K562 (cell line): ENCODE measurements at regions not wholly inside any gene's neighbourhood (a gene's known extent, or its start where the extent isn't known, plus 50 kb on each side); places are given as distances from the start of the nearest gene placed in this dataset.

Experiments
- ATAC-seq: fragments of 200-7000 bp; cut with Tn5 transposase; 3 replicates; pipeline ENCODE4 v1.9.1; 2020; ENCODE audit warnings: moderate library complexity
- BruUV-seq: library from RNA; stranded (reverse); fragments of 400-500 nt; replicated peaks from 2 replicates; lab custom pipeline; 2021; lab: Mats Ljungman, UMichigan
- CTCF ChIA-PET: fragments of 300-600 bp; formaldehyde crosslinking; extraction: SDS; loops from one replicate; lab custom pipeline; 2021; ENCODE audit warnings: low intra/inter-chr PET ratio; lab: Yijun Ruan, JAX
- POLR2A ChIA-PET: fragments of 300-600, 350-650 bp; sonication (Branson Sonifier 250); formaldehyde crosslinking; extraction: SDS; loops from one replicate; lab custom pipeline; 2021; ENCODE audit warnings: antibody characterized with exemption, inconsistent platforms; lab: Yijun Ruan, JAX
- DNase-seq, 4 experiments: peaks; one replicate each; pipeline versions ENCODE4 v3.0.0 to v3.0.0-alpha.2; 2011 to 2018; ENCODE audit warnings: low spot score in 3 of 4, mixed read lengths in 3 of 4; ENCODE audit errors: extremely low read depth in 1 of 4
- FAIRE-seq: peaks from 2 replicates; lab custom pipeline; 2011; peaks lifted over from hg19 to GRCh38; lab: Jason Lieb, UNC
- H2AFZ ChIP-seq: 2 replicates; pipeline ENCODE4 v1.6.0; 2011; ENCODE audit warnings: low read depth, low read length, control low read depth, inconsistent platforms
- H3K27ac ChIP-seq: fragments of 200-600 bp; 3 replicates; pipeline ENCODE4 v1.8.0; 2011; ENCODE audit warnings: low read depth, mild to moderate bottlenecking, control low read depth, inconsistent platforms, low read length, moderate library complexity, mixed read lengths; ENCODE audit errors: extremely low read depth
- H3K27me3 ChIP-seq, 2 experiments: fragments of 300-600 bp in 1 of 2; 2 replicates in 1 of 2; 3 replicates in 1 of 2; pipeline versions ENCODE4 v1.6.0 to v1.8.0; 2011; ENCODE audit warnings: inconsistent platforms in 2 of 2, low read length in 2 of 2, mild to moderate bottlenecking in 1 of 2, mixed read lengths in 1 of 2, moderate library complexity in 1 of 2; ENCODE audit not compliant: control insufficient read depth in 2 of 2, insufficient read depth in 2 of 2
- H3K36me3 ChIP-seq: fragments of 300-600 bp; 3 replicates; pipeline ENCODE4 v1.8.0; 2011; ENCODE audit warnings: mild to moderate bottlenecking, low read length, inconsistent platforms; ENCODE audit not compliant: control insufficient read depth, insufficient read depth
- H3K4me1 ChIP-seq, 2 experiments: fragments of 200-600 bp in 1 of 2; replicated peaks in 1 of 2; 2 replicates in 1 of 2; 3 replicates in 1 of 2; pipeline versions ENCODE4 v1.5.1 to v1.8.0; 2011; ENCODE audit warnings: inconsistent platforms in 2 of 2, low read length in 2 of 2, mild to moderate bottlenecking in 1 of 2, mixed read lengths in 1 of 2, moderate library complexity in 1 of 2; ENCODE audit not compliant: control insufficient read depth in 2 of 2, insufficient read depth in 2 of 2
- H3K4me2 ChIP-seq: 2 replicates; pipeline ENCODE4 v1.6.1; 2011; ENCODE audit warnings: low read length, control low read depth, inconsistent platforms, mixed read lengths; ENCODE audit not compliant: insufficient read depth
- H3K4me3 ChIP-seq: fragments of 200-600 bp; sonication (generic), shearing (Covaris generic); 2 replicates; pipeline ENCODE4 v1.5.1; 2016; ENCODE audit warnings: control low read depth, inconsistent platforms
- H3K79me2 ChIP-seq: fragments of 200-600 bp; 3 replicates; pipeline ENCODE4 v1.8.0; 2011; ENCODE audit warnings: low read length, inconsistent platforms; ENCODE audit not compliant: control insufficient read depth, insufficient read depth
- H3K9ac ChIP-seq, 2 experiments: 2 replicates each; pipeline versions ENCODE4 v1.6.0 to v1.6.1; 2011; ENCODE audit warnings: low read depth in 2 of 2, low read length in 2 of 2, control low read depth in 1 of 2, inconsistent platforms in 1 of 2, mild to moderate bottlenecking in 1 of 2, mixed read lengths in 1 of 2; ENCODE audit not compliant: insufficient read depth in 1 of 2
- H3K9me1 ChIP-seq: one replicate; pipeline ENCODE4 v1.6.0; 2011; ENCODE audit warnings: inconsistent platforms, mild to moderate bottlenecking, low read length, moderate library complexity; ENCODE audit not compliant: control insufficient read depth, insufficient read depth
- H3K9me3 ChIP-seq: replicated peaks from 2 replicates; pipeline ENCODE4 v1.5.1; 2011; ENCODE audit warnings: low read depth, low read length, inconsistent platforms; ENCODE audit not compliant: control insufficient read depth, insufficient read depth
- H4K20me1 ChIP-seq: replicated peaks from 2 replicates; pipeline ENCODE4 v1.6.1; 2011; ENCODE audit warnings: low read length, inconsistent platforms, mixed read lengths; ENCODE audit not compliant: control insufficient read depth, insufficient read depth
- CAMTA2 ChIP-seq: fragments of 250-450 bp; sonication (Bioruptor Pico); conservative IDR thresholded peaks from 2 replicates; pipeline ENCODE4 v1.5.1; 2022
- E2F4 ChIP-seq: sonication (generic); formaldehyde crosslinking; IDR thresholded peaks from 2 replicates; pipeline ENCODE4 v1.8.0; 2022; ENCODE audit warnings: mild to moderate bottlenecking, low read depth, missing genetic modification reagents
- FOXA1 ChIP-seq: fragments of 450-650 bp; IDR thresholded peaks from 2 replicates; pipeline ENCODE4 v1.6.1; 2016; ENCODE audit warnings: mild to moderate bottlenecking, borderline replicate concordance
- FOXK2 ChIP-seq, 2 experiments: fragments of 450-650 bp; IDR thresholded peaks in 1 of 2; conservative IDR thresholded peaks in 1 of 2; 2 replicates each; pipeline ENCODE4 v1.6.1; 2016; ENCODE audit warnings: low read depth in 2 of 2, mild to moderate bottlenecking in 1 of 2
- HNRNPUL1 ChIP-seq: fragments of 200-400 bp; formaldehyde crosslinking; IDR thresholded peaks from 2 replicates; pipeline ENCODE4 v1.6.1; 2017; ENCODE audit warnings: low read length
- KAT7 ChIP-seq: sonication (generic); formaldehyde crosslinking; IDR thresholded peaks from 2 replicates; pipeline ENCODE4 v1.8.0; 2022; ENCODE audit warnings: missing genetic modification reagents, mild to moderate bottlenecking, borderline replicate concordance
- SNIP1 ChIP-seq: fragments of 450-650 bp; IDR thresholded peaks from 2 replicates; pipeline ENCODE4 v1.7.1; 2017; ENCODE audit warnings: low read depth, mild to moderate bottlenecking
- TCF7L2 ChIP-seq: fragments of 150-350 bp; IDR thresholded peaks from 2 replicates; pipeline ENCODE4 v1.6.1; 2016; ENCODE audit warnings: low read depth, mild to moderate bottlenecking, low read length, moderate library complexity
- TEAD4 ChIP-seq, 2 experiments: sonication (generic) in 1 of 2; formaldehyde crosslinking in 1 of 2; IDR thresholded peaks; 2 replicates each; pipeline versions ENCODE4 v1.6.1 to v1.8.0; 2012 to 2022; ENCODE audit warnings: borderline replicate concordance in 1 of 2, inconsistent platforms in 1 of 2, low read length in 1 of 2, mild to moderate bottlenecking in 1 of 2, missing genetic modification reagents in 1 of 2
- TGIF2 ChIP-seq: sonication (generic); formaldehyde crosslinking; IDR thresholded peaks from 2 replicates; pipeline ENCODE4 v1.8.1; 2022; ENCODE audit warnings: mild to moderate bottlenecking, missing genetic modification reagents, moderate library complexity
- ZNF561 ChIP-seq: fragments of 450-650 bp; formaldehyde crosslinking; conservative IDR thresholded peaks from 2 replicates; pipeline ENCODE4 v1.4.0; 2020; ENCODE audit warnings: mild to moderate bottlenecking, moderate library complexity
- ZNF592 ChIP-seq: fragments of 450-650 bp; IDR thresholded peaks from 2 replicates; pipeline ENCODE4 v1.6.1; 2017; ENCODE audit warnings: antibody characterized with exemption, mild to moderate bottlenecking
- in situ Hi-C: fragments of 300-500 bp; cut with MboI; formaldehyde crosslinking; loops from 4 replicates; pipeline ENCODE4 v1.15.0; 2018; ENCODE audit warnings: inconsistent platforms, mixed read lengths
- intact Hi-C: fragments of 100-400 bp; cut with micrococcal nuclease; formaldehyde crosslinking; loops from 2 replicates; pipeline ENCODE4 v1.14.2; 2022
- TF ChIP-seq, protein P1 (sequence below): fragments of 250-450 bp; sonication (Bioruptor Pico); IDR thresholded peaks from 2 replicates; pipeline ENCODE4 v1.8.0; 2022; ENCODE audit warnings: inconsistent platforms, mild to moderate bottlenecking, moderate library complexity, borderline replicate concordance
- TF ChIP-seq, protein P2 (sequence below): sonication (generic); formaldehyde crosslinking; IDR thresholded peaks from 2 replicates; pipeline ENCODE4 v1.8.1; 2022; ENCODE audit warnings: missing genetic modification reagents

GRCh38 chr9:108400297-108400696, 455.5 kb downstream of the ACTL7B start:
- Histone ChIP-seq H3K4me1 (no peaks in the 10 kb centered on the region), H3K9me1 (no peaks in the 10 kb centered on the region), H3K9ac (no peak overlapping the region), H3K27ac (no peak overlapping the region), H3K79me2 (no peaks in the 10 kb centered on the region), H2AFZ (no peak overlapping the region), H3K9me3 (0 out of 2 replicates have a peak, but pooled peaks cover 1% of the 10 kb centered on the region), H3K36me3 (no peaks in the 10 kb centered on the region), H4K20me1 (no peaks in the 10 kb centered on the region), H3K4me3 (no peak overlapping the region), H3K27me3 (no peaks in the 10 kb centered on the region), H3K4me2 (no peak overlapping the region)
- ATAC-seq, result 0 out of 3 replicates have a peak, but pooled peaks have one; percentile 42
- BruUV-seq, result no TSS peak
- in situ Hi-C loops, result no loop called here
- ChIA-PET CTCF (no interaction called here), POLR2A (no interaction called here)
- no peak for DNase-seq
- FAIRE-seq, result no peak
- intact Hi-C loops, result no loop called here
- TF ChIP-seq FOXA1, result no peak
- TF ChIP-seq TEAD4 (IDR thresholded peaks at IDR 0.05; ENCODE audit: low read length), result no peak
- TF ChIP-seq TEAD4 (CRISPR knock-in tag; IDR thresholded peaks at IDR 0.05; ENCODE audit: borderline replicate concordance), result no peak
- no peak for TF ChIP-seq TGIF2 (CRISPR knock-in tag)
- no peak for TF ChIP-seq SNIP1
- no peak for TF ChIP-seq E2F4 (CRISPR knock-in tag)
- TF ChIP-seq CAMTA2 (CRISPR knock-in tag), result no peak
- TF ChIP-seq ZNF592, result no peak
- no peak for TF ChIP-seq KAT7 (CRISPR knock-in tag)
- TF ChIP-seq, protein P1, sequence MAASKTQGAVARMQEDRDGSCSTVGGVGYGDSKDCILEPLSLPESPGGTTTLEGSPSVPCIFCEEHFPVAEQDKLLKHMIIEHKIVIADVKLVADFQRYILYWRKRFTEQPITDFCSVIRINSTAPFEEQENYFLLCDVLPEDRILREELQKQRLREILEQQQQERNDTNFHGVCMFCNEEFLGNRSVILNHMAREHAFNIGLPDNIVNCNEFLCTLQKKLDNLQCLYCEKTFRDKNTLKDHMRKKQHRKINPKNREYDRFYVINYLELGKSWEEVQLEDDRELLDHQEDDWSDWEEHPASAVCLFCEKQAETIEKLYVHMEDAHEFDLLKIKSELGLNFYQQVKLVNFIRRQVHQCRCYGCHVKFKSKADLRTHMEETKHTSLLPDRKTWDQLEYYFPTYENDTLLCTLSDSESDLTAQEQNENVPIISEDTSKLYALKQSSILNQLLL, result no peak
- no peak for TF ChIP-seq FOXK2 (conservative IDR thresholded peaks at IDR 0.05 in 1 of 2, IDR thresholded peaks at IDR 0.05 in 1 of 2; ENCODE audit: low read depth in 2 of 2)
- TF ChIP-seq ZNF561, result no peak
- TF ChIP-seq, protein P2, sequence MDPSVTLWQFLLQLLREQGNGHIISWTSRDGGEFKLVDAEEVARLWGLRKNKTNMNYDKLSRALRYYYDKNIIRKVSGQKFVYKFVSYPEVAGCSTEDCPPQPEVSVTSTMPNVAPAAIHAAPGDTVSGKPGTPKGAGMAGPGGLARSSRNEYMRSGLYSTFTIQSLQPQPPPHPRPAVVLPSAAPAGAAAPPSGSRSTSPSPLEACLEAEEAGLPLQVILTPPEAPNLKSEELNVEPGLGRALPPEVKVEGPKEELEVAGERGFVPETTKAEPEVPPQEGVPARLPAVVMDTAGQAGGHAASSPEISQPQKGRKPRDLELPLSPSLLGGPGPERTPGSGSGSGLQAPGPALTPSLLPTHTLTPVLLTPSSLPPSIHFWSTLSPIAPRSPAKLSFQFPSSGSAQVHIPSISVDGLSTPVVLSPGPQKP (CRISPR knock-in tag), result no peak
- no peak for TF ChIP-seq TCF7L2
- TF ChIP-seq HNRNPUL1, result no peak
